ENCODE measurements at regions not wholly inside any gene's neighbourhood (a gene's known extent, or its start where the extent isn't known, plus 50 kb on each side); places are given as distances from the start of the nearest gene placed in this dataset.

DNA sequence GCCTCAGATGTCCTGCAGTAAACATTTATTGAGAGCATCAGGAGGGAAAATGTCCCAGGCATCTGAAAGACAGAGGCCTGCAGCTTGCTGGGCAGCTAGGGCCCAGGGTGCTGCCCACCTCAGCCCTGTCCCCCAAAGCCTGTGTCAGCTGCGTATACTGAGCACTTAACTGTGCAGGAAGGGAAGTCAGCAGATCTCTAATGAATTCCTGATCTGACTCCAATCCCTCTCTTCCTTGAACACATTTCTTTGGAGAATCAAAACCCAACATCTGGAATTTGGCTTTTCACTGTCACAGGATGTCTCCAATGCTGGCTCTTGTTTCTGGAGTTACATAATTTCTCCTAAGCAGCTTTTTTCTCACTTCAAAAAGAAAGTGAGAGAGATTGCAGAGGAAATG is 364.7 kb upstream of the NFE2L3 start:
- TF ChIP-seq, protein P1, sequence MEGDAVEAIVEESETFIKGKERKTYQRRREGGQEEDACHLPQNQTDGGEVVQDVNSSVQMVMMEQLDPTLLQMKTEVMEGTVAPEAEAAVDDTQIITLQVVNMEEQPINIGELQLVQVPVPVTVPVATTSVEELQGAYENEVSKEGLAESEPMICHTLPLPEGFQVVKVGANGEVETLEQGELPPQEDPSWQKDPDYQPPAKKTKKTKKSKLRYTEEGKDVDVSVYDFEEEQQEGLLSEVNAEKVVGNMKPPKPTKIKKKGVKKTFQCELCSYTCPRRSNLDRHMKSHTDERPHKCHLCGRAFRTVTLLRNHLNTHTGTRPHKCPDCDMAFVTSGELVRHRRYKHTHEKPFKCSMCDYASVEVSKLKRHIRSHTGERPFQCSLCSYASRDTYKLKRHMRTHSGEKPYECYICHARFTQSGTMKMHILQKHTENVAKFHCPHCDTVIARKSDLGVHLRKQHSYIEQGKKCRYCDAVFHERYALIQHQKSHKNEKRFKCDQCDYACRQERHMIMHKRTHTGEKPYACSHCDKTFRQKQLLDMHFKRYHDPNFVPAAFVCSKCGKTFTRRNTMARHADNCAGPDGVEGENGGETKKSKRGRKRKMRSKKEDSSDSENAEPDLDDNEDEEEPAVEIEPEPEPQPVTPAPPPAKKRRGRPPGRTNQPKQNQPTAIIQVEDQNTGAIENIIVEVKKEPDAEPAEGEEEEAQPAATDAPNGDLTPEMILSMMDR (IDR thresholded peaks at IDR 0.05) = no peak
- TF ChIP-seq POLR2A (IDR thresholded peaks at IDR 0.05; ENCODE audit: low read length) = no peak
- TF ChIP-seq BHLHE40 (IDR thresholded peaks at IDR 0.05; ENCODE audit: low read depth, low read length) = no peak
- TF ChIP-seq CEBPB (IDR thresholded peaks at IDR 0.05) = no peak
- no peak for TF ChIP-seq EHMT2 (IDR thresholded peaks at IDR 0.05; ENCODE audit: low read depth)
- no peak for TF ChIP-seq NPAS2 (CRISPR knock-in tag; IDR thresholded peaks at IDR 0.05; ENCODE audit: borderline replicate concordance)
- TF ChIP-seq USF2 (IDR thresholded peaks at IDR 0.05) = no peak

Data from A549 (cell line).